ENCODE measurements at regions not wholly inside any gene's neighbourhood (a gene's known extent, or its start where the extent isn't known, plus 50 kb on each side); places are given as distances from the start of the nearest gene placed in this dataset.

DNA sequence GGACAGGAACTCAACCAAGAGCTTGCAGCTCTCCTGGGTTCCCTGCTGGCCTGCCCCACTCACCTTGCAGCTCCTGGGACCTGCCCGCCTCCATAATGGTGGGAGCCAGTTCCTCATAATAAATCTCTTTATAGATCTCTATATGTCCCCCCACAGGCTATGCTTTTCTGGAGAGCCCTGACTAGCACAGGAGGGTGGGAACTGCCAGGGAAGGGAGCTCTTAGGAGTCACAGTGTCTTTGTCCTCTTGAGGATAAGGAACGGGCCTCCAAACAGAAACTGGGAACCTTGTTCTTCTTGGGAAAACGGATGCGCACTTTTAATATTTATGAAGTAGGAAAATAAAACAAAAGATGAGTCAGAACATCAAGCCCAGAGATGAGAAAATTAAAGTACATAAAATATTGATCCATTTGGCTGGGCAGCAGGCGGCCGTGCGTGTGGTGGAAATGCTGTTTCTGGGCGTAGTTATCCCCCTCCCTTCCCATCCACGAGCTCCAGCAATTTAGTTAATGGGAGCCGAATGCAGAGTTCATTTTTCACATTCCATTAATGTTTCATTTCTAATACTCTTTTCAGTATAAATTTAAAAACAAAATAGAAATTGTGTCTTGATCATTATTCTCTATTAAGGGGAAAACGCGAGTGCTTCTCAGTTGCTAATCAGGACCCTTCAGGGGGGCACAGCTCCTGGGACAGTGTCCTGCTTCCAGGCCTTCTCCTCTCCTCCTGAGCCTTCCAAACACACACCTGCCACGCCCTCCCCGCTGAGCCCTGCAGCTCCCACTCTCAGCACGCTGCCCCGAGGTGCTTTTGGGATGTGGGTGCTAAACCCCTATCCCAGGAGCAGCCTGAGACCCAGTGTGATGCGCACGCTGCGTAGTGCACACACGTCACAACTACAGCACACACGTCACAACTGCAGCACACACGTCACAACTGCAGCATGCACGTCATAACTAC, 323.3 kb upstream of the AJAP1 start:
- Histone ChIP-seq H3K4me3 (no peak overlapping the region), H3K27me3 (replicated peaks; ENCODE audit: insufficient read depth) (no peaks in the 10 kb centered on the region), H3K36me3 (no peaks in the 10 kb centered on the region), H3K9me3 (no peaks in the 10 kb centered on the region), H3K27ac (no peak overlapping the region), H3K4me1 (ENCODE audit: control insufficient read depth in 1 of 2, low read depth in 2 of 2) (no peaks in the 10 kb centered on the region)
- ATAC-seq (ENCODE audit: insufficient number of reproducible peaks, low FRiP score, low read depth): no peak
- no peak for DNase-seq (ENCODE audit: low spot score)
- TF ChIP-seq, protein P1, sequence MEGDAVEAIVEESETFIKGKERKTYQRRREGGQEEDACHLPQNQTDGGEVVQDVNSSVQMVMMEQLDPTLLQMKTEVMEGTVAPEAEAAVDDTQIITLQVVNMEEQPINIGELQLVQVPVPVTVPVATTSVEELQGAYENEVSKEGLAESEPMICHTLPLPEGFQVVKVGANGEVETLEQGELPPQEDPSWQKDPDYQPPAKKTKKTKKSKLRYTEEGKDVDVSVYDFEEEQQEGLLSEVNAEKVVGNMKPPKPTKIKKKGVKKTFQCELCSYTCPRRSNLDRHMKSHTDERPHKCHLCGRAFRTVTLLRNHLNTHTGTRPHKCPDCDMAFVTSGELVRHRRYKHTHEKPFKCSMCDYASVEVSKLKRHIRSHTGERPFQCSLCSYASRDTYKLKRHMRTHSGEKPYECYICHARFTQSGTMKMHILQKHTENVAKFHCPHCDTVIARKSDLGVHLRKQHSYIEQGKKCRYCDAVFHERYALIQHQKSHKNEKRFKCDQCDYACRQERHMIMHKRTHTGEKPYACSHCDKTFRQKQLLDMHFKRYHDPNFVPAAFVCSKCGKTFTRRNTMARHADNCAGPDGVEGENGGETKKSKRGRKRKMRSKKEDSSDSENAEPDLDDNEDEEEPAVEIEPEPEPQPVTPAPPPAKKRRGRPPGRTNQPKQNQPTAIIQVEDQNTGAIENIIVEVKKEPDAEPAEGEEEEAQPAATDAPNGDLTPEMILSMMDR (IDR thresholded peaks at IDR 0.05): no peak

- no peaks in the 10 kb centered on the region for H3K4me1 ChIP-seq (ENCODE audit: control insufficient read depth in 1 of 2, low read depth in 2 of 2)
- H3K4me3 ChIP-seq: no peak overlapping the region
- TF ChIP-seq, protein P1 (IDR thresholded peaks at IDR 0.05): no peak
- no peaks in the 10 kb centered on the region for H3K9me3 ChIP-seq
- DNase-seq (ENCODE audit: low spot score) (no peak), ATAC-seq (ENCODE audit: insufficient number of reproducible peaks, low FRiP score, low read depth) (no peak)
- H3K27ac ChIP-seq: no peak overlapping the region
- no peaks in the 10 kb centered on the region for H3K27me3 ChIP-seq (replicated peaks; ENCODE audit: insufficient read depth)
- no peaks in the 10 kb centered on the region for H3K36me3 ChIP-seq
Observed at GRCh38 chr1:4331767-4332163, 322.6 kb upstream of the AJAP1 start.

- no peak for ATAC-seq (ENCODE audit: insufficient number of reproducible peaks, low FRiP score, low read depth)
Observed at GRCh38 chr1:4336507-4336906, 317.9 kb upstream of the AJAP1 start.

GRCh38 chr1:4341421-4341820, 313.0 kb upstream of the AJAP1 start:
- ATAC-seq (ENCODE audit: insufficient number of reproducible peaks, low FRiP score, low read depth): no peak
- H3K4me3 ChIP-seq: no peak overlapping the region
- DNase-seq (ENCODE audit: low spot score): no peak
- H3K4me1 ChIP-seq (ENCODE audit: control insufficient read depth in 1 of 2, low read depth in 2 of 2): no peaks in the 10 kb centered on the region
- TF ChIP-seq, protein P1 (IDR thresholded peaks at IDR 0.05): no peak
- no peak overlapping the region for H3K27ac ChIP-seq
- no peaks in the 10 kb centered on the region for H3K36me3 ChIP-seq
- H3K9me3 ChIP-seq: no peaks in the 10 kb centered on the region
- no peaks in the 10 kb centered on the region for H3K27me3 ChIP-seq (replicated peaks; ENCODE audit: insufficient read depth)

More at GRCh38 chr1:4336507-4336906, 317.9 kb upstream of the AJAP1 start:
- no peak overlapping the region for H3K4me3 ChIP-seq
- H3K4me1 ChIP-seq (ENCODE audit: control insufficient read depth in 1 of 2, low read depth in 2 of 2): no peaks in the 10 kb centered on the region
- no peak for DNase-seq (ENCODE audit: low spot score)
- no peaks in the 10 kb centered on the region for H3K27me3 ChIP-seq (replicated peaks; ENCODE audit: insufficient read depth)
- TF ChIP-seq, protein P1 (IDR thresholded peaks at IDR 0.05): no peak
- H3K36me3 ChIP-seq: no peaks in the 10 kb centered on the region
- no peak overlapping the region for H3K27ac ChIP-seq
- H3K9me3 ChIP-seq: no peaks in the 10 kb centered on the region

DNA sequence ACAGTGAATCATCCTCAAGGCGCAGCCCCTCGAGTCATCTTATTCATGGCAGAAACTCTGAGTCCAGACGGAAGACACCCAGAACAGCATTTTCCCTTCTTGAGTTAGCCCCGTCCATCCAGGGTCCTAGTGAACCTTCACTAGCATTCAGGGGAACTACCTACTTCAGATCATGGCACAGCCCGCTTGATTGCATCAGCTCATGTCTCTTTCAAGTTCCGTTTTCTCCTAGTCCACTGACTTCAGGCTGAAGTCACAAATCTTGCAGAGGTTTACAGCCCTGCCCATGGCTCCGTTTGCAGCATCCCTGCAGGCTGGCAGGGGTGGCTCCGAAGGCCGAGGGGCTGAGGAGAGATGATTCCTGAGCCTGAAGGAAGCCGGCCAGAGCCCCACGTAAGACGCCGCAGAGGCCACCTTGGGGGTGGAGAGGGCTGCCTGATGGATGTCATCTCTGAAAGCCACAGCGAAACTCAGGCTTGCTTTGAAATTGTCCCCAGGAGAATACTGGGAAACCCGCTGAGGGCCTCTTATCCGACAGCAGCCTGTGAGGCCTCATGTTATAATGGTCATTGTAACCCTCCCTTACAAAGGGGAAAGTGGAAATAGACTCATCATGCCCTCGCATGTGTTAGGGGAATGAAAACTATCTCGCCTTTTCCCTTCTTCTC, 310.2 kb upstream of the AJAP1 start:
- ATAC-seq (ENCODE audit: insufficient number of reproducible peaks, low FRiP score, low read depth) (no peak), DNase-seq (ENCODE audit: low spot score) (no peak)
- Histone ChIP-seq H3K27ac (no peak overlapping the region), H3K36me3 (no peaks in the 10 kb centered on the region), H3K4me3 (no peak overlapping the region), H3K4me1 (ENCODE audit: control insufficient read depth in 1 of 2, low read depth in 2 of 2) (no peaks in the 10 kb centered on the region), H3K9me3 (no peaks in the 10 kb centered on the region), H3K27me3 (replicated peaks; ENCODE audit: insufficient read depth) (no peaks in the 10 kb centered on the region)
- TF ChIP-seq, protein P1 (IDR thresholded peaks at IDR 0.05): no peak
